K562 (cell line): ENCODE measurements at regions not wholly inside any gene's neighbourhood (a gene's known extent, or its start where the extent isn't known, plus 50 kb on each side); places are given as distances from the start of the nearest gene placed in this dataset.

Experiments
- ATAC-seq: fragments of 200-7000 bp; cut with Tn5 transposase; 3 replicates; pipeline ENCODE4 v1.9.1; 2020; ENCODE audit warnings: moderate library complexity
- BruUV-seq: library from RNA; stranded (reverse); fragments of 400-500 nt; replicated peaks from 2 replicates; lab custom pipeline; 2021; lab: Mats Ljungman, UMichigan
- CTCF ChIA-PET: fragments of 300-600 bp; formaldehyde crosslinking; extraction: SDS; loops from one replicate; lab custom pipeline; 2021; ENCODE audit warnings: low intra/inter-chr PET ratio; lab: Yijun Ruan, JAX
- POLR2A ChIA-PET: fragments of 300-600, 350-650 bp; sonication (Branson Sonifier 250); formaldehyde crosslinking; extraction: SDS; loops from one replicate; lab custom pipeline; 2021; ENCODE audit warnings: antibody characterized with exemption, inconsistent platforms; lab: Yijun Ruan, JAX
- DNase-seq, 4 experiments: peaks; one replicate each; pipeline versions ENCODE4 v3.0.0 to v3.0.0-alpha.2; 2011 to 2018; ENCODE audit warnings: low spot score in 3 of 4, mixed read lengths in 3 of 4; ENCODE audit errors: extremely low read depth in 1 of 4
- FAIRE-seq: peaks from 2 replicates; lab custom pipeline; 2011; peaks lifted over from hg19 to GRCh38; lab: Jason Lieb, UNC
- H2AFZ ChIP-seq: 2 replicates; pipeline ENCODE4 v1.6.0; 2011; ENCODE audit warnings: low read depth, low read length, control low read depth, inconsistent platforms
- H3K27ac ChIP-seq: fragments of 200-600 bp; 3 replicates; pipeline ENCODE4 v1.8.0; 2011; ENCODE audit warnings: low read depth, mild to moderate bottlenecking, control low read depth, inconsistent platforms, low read length, moderate library complexity, mixed read lengths; ENCODE audit errors: extremely low read depth
- H3K27me3 ChIP-seq, 2 experiments: fragments of 300-600 bp in 1 of 2; 2 replicates in 1 of 2; 3 replicates in 1 of 2; pipeline versions ENCODE4 v1.6.0 to v1.8.0; 2011; ENCODE audit warnings: inconsistent platforms in 2 of 2, low read length in 2 of 2, mild to moderate bottlenecking in 1 of 2, mixed read lengths in 1 of 2, moderate library complexity in 1 of 2; ENCODE audit not compliant: control insufficient read depth in 2 of 2, insufficient read depth in 2 of 2
- H3K36me3 ChIP-seq: fragments of 300-600 bp; 3 replicates; pipeline ENCODE4 v1.8.0; 2011; ENCODE audit warnings: mild to moderate bottlenecking, low read length, inconsistent platforms; ENCODE audit not compliant: control insufficient read depth, insufficient read depth
- H3K4me1 ChIP-seq, 2 experiments: fragments of 200-600 bp in 1 of 2; replicated peaks in 1 of 2; 2 replicates in 1 of 2; 3 replicates in 1 of 2; pipeline versions ENCODE4 v1.5.1 to v1.8.0; 2011; ENCODE audit warnings: inconsistent platforms in 2 of 2, low read length in 2 of 2, mild to moderate bottlenecking in 1 of 2, mixed read lengths in 1 of 2, moderate library complexity in 1 of 2; ENCODE audit not compliant: control insufficient read depth in 2 of 2, insufficient read depth in 2 of 2
- H3K4me2 ChIP-seq: 2 replicates; pipeline ENCODE4 v1.6.1; 2011; ENCODE audit warnings: low read length, control low read depth, inconsistent platforms, mixed read lengths; ENCODE audit not compliant: insufficient read depth
- H3K4me3 ChIP-seq: fragments of 200-600 bp; sonication (generic), shearing (Covaris generic); 2 replicates; pipeline ENCODE4 v1.5.1; 2016; ENCODE audit warnings: control low read depth, inconsistent platforms
- H3K79me2 ChIP-seq: fragments of 200-600 bp; 3 replicates; pipeline ENCODE4 v1.8.0; 2011; ENCODE audit warnings: low read length, inconsistent platforms; ENCODE audit not compliant: control insufficient read depth, insufficient read depth
- H3K9ac ChIP-seq, 2 experiments: 2 replicates each; pipeline versions ENCODE4 v1.6.0 to v1.6.1; 2011; ENCODE audit warnings: low read depth in 2 of 2, low read length in 2 of 2, control low read depth in 1 of 2, inconsistent platforms in 1 of 2, mild to moderate bottlenecking in 1 of 2, mixed read lengths in 1 of 2; ENCODE audit not compliant: insufficient read depth in 1 of 2
- H3K9me1 ChIP-seq: one replicate; pipeline ENCODE4 v1.6.0; 2011; ENCODE audit warnings: inconsistent platforms, mild to moderate bottlenecking, low read length, moderate library complexity; ENCODE audit not compliant: control insufficient read depth, insufficient read depth
- H3K9me3 ChIP-seq: replicated peaks from 2 replicates; pipeline ENCODE4 v1.5.1; 2011; ENCODE audit warnings: low read depth, low read length, inconsistent platforms; ENCODE audit not compliant: control insufficient read depth, insufficient read depth
- H4K20me1 ChIP-seq: replicated peaks from 2 replicates; pipeline ENCODE4 v1.6.1; 2011; ENCODE audit warnings: low read length, inconsistent platforms, mixed read lengths; ENCODE audit not compliant: control insufficient read depth, insufficient read depth
- BRD4 ChIP-seq: fragments of 200-600 bp; sonication (generic); IDR thresholded peaks from 2 replicates; pipeline ENCODE4 v1.6.1; 2017; ENCODE audit warnings: inconsistent platforms
- GABPB2 ChIP-seq: fragments of 250-450 bp; sonication (Bioruptor Pico); conservative IDR thresholded peaks from 2 replicates; pipeline ENCODE4 v1.5.1; 2021; ENCODE audit warnings: mild to moderate bottlenecking
- GATA2 ChIP-seq: sonication (generic); formaldehyde crosslinking; IDR thresholded peaks from 2 replicates; pipeline ENCODE4 v1.4.0; 2020; ENCODE audit warnings: mild to moderate bottlenecking, missing genetic modification reagents
- KLF10 ChIP-seq: fragments of 250-450 bp; sonication (Bioruptor Pico); IDR thresholded peaks from 2 replicates; pipeline ENCODE4 v1.6.1; 2021; ENCODE audit warnings: matching md5 sums
- MEIS2 ChIP-seq: fragments of 450-650 bp; IDR thresholded peaks from 2 replicates; pipeline ENCODE4 v1.6.1; 2014; ENCODE audit warnings: mild to moderate bottlenecking; ENCODE audit not compliant: partially characterized antibody
- PPARD ChIP-seq: fragments of 250-450 bp; sonication (Bioruptor Pico); IDR thresholded peaks from 2 replicates; pipeline ENCODE4 v1.8.0; 2022; ENCODE audit warnings: inconsistent platforms, mild to moderate bottlenecking, moderate library complexity
- RBM14 ChIP-seq: fragments of 200-400 bp; formaldehyde crosslinking; IDR thresholded peaks from 2 replicates; pipeline ENCODE4 v1.6.1; 2018; ENCODE audit warnings: low read depth, mild to moderate bottlenecking, low read length, moderate library complexity, borderline replicate concordance; ENCODE audit not compliant: insufficient read depth
- TEAD4 ChIP-seq, 2 experiments: sonication (generic) in 1 of 2; formaldehyde crosslinking in 1 of 2; IDR thresholded peaks; 2 replicates each; pipeline versions ENCODE4 v1.6.1 to v1.8.0; 2012 to 2022; ENCODE audit warnings: borderline replicate concordance in 1 of 2, inconsistent platforms in 1 of 2, low read length in 1 of 2, mild to moderate bottlenecking in 1 of 2, missing genetic modification reagents in 1 of 2
- TFAP4 ChIP-seq: sonication (generic); formaldehyde crosslinking; IDR thresholded peaks from 2 replicates; pipeline ENCODE4 v1.8.0; 2022; ENCODE audit warnings: missing genetic modification reagents, mild to moderate bottlenecking, moderate library complexity, borderline replicate concordance
- THRB ChIP-seq: fragments of 450-650 bp; formaldehyde crosslinking; conservative IDR thresholded peaks from 2 replicates; pipeline ENCODE4 v1.4.0; 2022; ENCODE audit warnings: mild to moderate bottlenecking, missing genetic modification characterization
- ZNF589 ChIP-seq: fragments of 200-800 bp; sonication (Bioruptor generic); IDR thresholded peaks from 2 replicates; pipeline ENCODE4 v1.6.1; 2016; ENCODE audit warnings: low read depth, missing genetic modification characterization, missing compliant biosample characterization
- ZNF740 ChIP-seq, 3 experiments: fragments of 200-800 bp in 1 of 3; sonication (Bioruptor generic) in 1 of 3; sonication (generic) in 1 of 3; formaldehyde crosslinking in 1 of 3; IDR thresholded peaks; 2 replicates each; pipeline versions ENCODE4 v1.6.1 to v1.8.0; 2016 to 2022; ENCODE audit warnings: mild to moderate bottlenecking in 2 of 3, missing compliant biosample characterization in 2 of 3, missing genetic modification characterization in 2 of 3, missing genetic modification reagents in 1 of 3
- ZNF79 ChIP-seq: fragments of 250-450 bp; sonication (Bioruptor Pico); IDR thresholded peaks from 2 replicates; pipeline ENCODE4 v1.4.0; 2020; ENCODE audit warnings: low read depth, mild to moderate bottlenecking, moderate library complexity
- WGBS: fragments of 100-300 bp; shearing (Covaris generic); methylation state at CpG from one replicate; pipeline ENCODE4 v1.1.6; 2016; ENCODE audit warnings: low coverage, mixed read lengths; ENCODE audit not compliant: insufficient coverage; ENCODE audit errors: missing lambda C conversion rate; 5-methylcytosine and 5-hydroxymethylcytosine counted together
- in situ Hi-C: fragments of 300-500 bp; cut with MboI; formaldehyde crosslinking; loops from 4 replicates; pipeline ENCODE4 v1.15.0; 2018; ENCODE audit warnings: inconsistent platforms, mixed read lengths
- intact Hi-C: fragments of 100-400 bp; cut with micrococcal nuclease; formaldehyde crosslinking; loops from 2 replicates; pipeline ENCODE4 v1.14.2; 2022

GRCh38 chr4:18815779-18816173, 794.2 kb upstream of the LCORL start:
- WGBS, result 0% methylated on average over 3 of the region's 3 CpGs
- Histone ChIP-seq H3K4me2 (no peak overlapping the region), H3K4me1 (no peaks in the 10 kb centered on the region), H3K9me3 (no peaks in the 10 kb centered on the region), H3K4me3 (no peak overlapping the region), H3K79me2 (no peaks in the 10 kb centered on the region), H3K27me3 (no peaks in the 10 kb centered on the region), H2AFZ (no peak overlapping the region), H3K27ac (no peak overlapping the region), H3K36me3 (no peaks in the 10 kb centered on the region), H4K20me1 (no peaks in the 10 kb centered on the region), H3K9ac (no peak overlapping the region), H3K9me1 (no peaks in the 10 kb centered on the region)
- FAIRE-seq (no peak), DNase-seq (no peak), ATAC-seq (no peak)
- CTCF ChIA-PET, result no interaction called here
- intact Hi-C loops, result no loop called here
- in situ Hi-C loops, result no loop called here
- TF ChIP-seq ZNF740 (CRISPR knock-in tag; IDR thresholded peaks at IDR 0.05) (no peak), ZNF740 (tag; IDR thresholded peaks at IDR 0.05) (no peak), BRD4 (no peak), ZNF589 (CRISPR knock-in tag) (no peak), TEAD4 (IDR thresholded peaks at IDR 0.05; ENCODE audit: low read length) (no peak), TEAD4 (CRISPR knock-in tag; IDR thresholded peaks at IDR 0.05; ENCODE audit: borderline replicate concordance) (no peak), GATA2 (no peak), GABPB2 (CRISPR knock-in tag) (no peak), THRB (CRISPR knock-in tag) (no peak), MEIS2 (no peak), TFAP4 (CRISPR knock-in tag) (no peak), ZNF79 (CRISPR knock-in tag) (no peak), RBM14 (no peak), PPARD (CRISPR knock-in tag) (no peak), KLF10 (CRISPR knock-in tag) (no peak)
- BruUV-seq, result no TSS peak
- POLR2A ChIA-PET, result no interaction called here
